H1 (cell line): ENCODE measurements at regions not wholly inside any gene's neighbourhood (a gene's known extent, or its start where the extent isn't known, plus 50 kb on each side); places are given as distances from the start of the nearest gene placed in this dataset.

Experiments used
- ASH2L ChIP-seq: fragments of 200-600, 300-600 bp; sonication (generic); IDR thresholded peaks from one replicate; pipeline ENCODE4 v1.7.1; 2017; ENCODE audit warnings: low read length
- ATF3 ChIP-seq: IDR thresholded peaks from 2 replicates; pipeline ENCODE4 v1.6.1; 2011; ENCODE audit warnings: low read depth, mild to moderate bottlenecking, low read length; ENCODE audit not compliant: insufficient read depth
- CTCF ChIP-seq, 3 experiments: IDR thresholded peaks; 1 replicate in 2 of 3; 2 replicates in 1 of 3; pipeline versions ENCODE4 v1.5.1 to v1.6.1; 2011; ENCODE audit warnings: low read length in 3 of 3, mild to moderate bottlenecking in 3 of 3, inconsistent platforms in 2 of 3, low read depth in 1 of 3, moderate library complexity in 1 of 3; ENCODE audit not compliant: insufficient read depth in 1 of 3; ENCODE audit errors: control extremely low read depth in 1 of 3
- GABPA ChIP-seq: IDR thresholded peaks from 2 replicates; pipeline ENCODE4 v1.6.1; 2011; ENCODE audit warnings: mild to moderate bottlenecking, low read length, moderate library complexity, borderline replicate concordance; ENCODE audit not compliant: insufficient read depth
- KDM1A ChIP-seq: fragments of 200-600, 300-600 bp; sonication (generic); IDR thresholded peaks from 2 replicates; pipeline ENCODE4 v1.7.1; 2016; ENCODE audit warnings: mild to moderate bottlenecking, low read length, borderline replicate concordance
- POLR2A ChIP-seq, 2 experiments: IDR thresholded peaks; 1 replicate in 1 of 2; 2 replicates in 1 of 2; pipeline ENCODE4 v1.6.1; 2011; ENCODE audit warnings: low read depth in 2 of 2, low read length in 2 of 2, mild to moderate bottlenecking in 2 of 2; ENCODE audit errors: control extremely low read depth in 1 of 2
- POLR2AphosphoS5 ChIP-seq: IDR thresholded peaks from 2 replicates; pipeline ENCODE4 v1.6.1; 2011; ENCODE audit warnings: low read depth, low read length
- POU5F1 ChIP-seq: IDR thresholded peaks from 2 replicates; pipeline ENCODE4 v1.6.1; 2011; ENCODE audit warnings: low read depth, mild to moderate bottlenecking, low read length, moderate library complexity
- SP1 ChIP-seq: IDR thresholded peaks from 2 replicates; pipeline ENCODE4 v1.6.1; 2011; ENCODE audit warnings: low read depth, low read length
- YY1 ChIP-seq: IDR thresholded peaks from 2 replicates; pipeline ENCODE4 v1.6.1; 2011; ENCODE audit warnings: low read depth, mild to moderate bottlenecking, low read length

GRCh38 chr16:76195056-76195455 is 82.1 kb upstream of the CNTNAP4 start:
- TF ChIP-seq CTCF (IDR thresholded peaks at IDR 0.05; ENCODE audit: control extremely low read depth in 1 of 3, insufficient read depth in 1 of 3, low read depth in 1 of 3, low read length in 3 of 3) (no peak), POLR2AphosphoS5 (no peak), POU5F1 (no peak), ATF3 (no peak), KDM1A (no peak), GABPA (no peak), ASH2L (no peak), POLR2A (IDR thresholded peaks at IDR 0.05; ENCODE audit: control extremely low read depth in 1 of 2, low read depth in 2 of 2, low read length in 2 of 2) (no peak), SP1 (no peak), YY1 (no peak)
